ENCODE measurements at regions not wholly inside any gene's neighbourhood (a gene's known extent, or its start where the extent isn't known, plus 50 kb on each side); places are given as distances from the start of the nearest gene placed in this dataset.

- no peak for TF ChIP-seq CTCF (conservative IDR thresholded peaks at IDR 0.05; ENCODE audit: low read length)
- TF ChIP-seq EZH2phosphoT487 (IDR thresholded peaks at IDR 0.05; ENCODE audit: borderline replicate concordance), result no peak
Observed at GRCh38 chr10:130541090-130541489, 404.9 kb downstream of the GLRX3 start.
